ENCODE measurements at regions not wholly inside any gene's neighbourhood (a gene's known extent, or its start where the extent isn't known, plus 50 kb on each side); places are given as distances from the start of the nearest gene placed in this dataset.

GRCh38 chr18:47758000-47758399 lies 172.5 kb downstream of the SMAD2 start:
- TF ChIP-seq CTCF (conservative IDR thresholded peaks at IDR 0.05; ENCODE audit: low read depth in 2 of 2) (peak; percentile 44 to 67), REST (IDR thresholded peaks at IDR 0.05; ENCODE audit: unreplicated experiment) (no peak), EZH2 (IDR thresholded peaks at IDR 0.05; ENCODE audit: low read depth, unreplicated experiment) (no peak), EZH2phosphoT487 (IDR thresholded peaks at IDR 0.05; ENCODE audit: unreplicated experiment) (no peak), ZNF331 (CRISPR knock-in tag; IDR thresholded peaks at IDR 0.05; ENCODE audit: low read depth) (no peak), POLR2AphosphoS5 (IDR thresholded peaks at IDR 0.05; ENCODE audit: low read depth) (no peak), ETS1 (IDR thresholded peaks at IDR 0.05) (no peak), JUNB (IDR thresholded peaks at IDR 0.05; ENCODE audit: unreplicated experiment) (no peak)
